Keratinocyte (primary cell): ENCODE measurements at regions not wholly inside any gene's neighbourhood (a gene's known extent, or its start where the extent isn't known, plus 50 kb on each side); places are given as distances from the start of the nearest gene placed in this dataset.

Source experiments
- DNase-seq: peaks from one replicate; pipeline ENCODE4 v3.0.0-alpha.2; 2011; ENCODE audit warnings: low read depth, missing footprints, low spot score
- FAIRE-seq: peaks from 2 replicates; lab custom pipeline; 2011; peaks lifted over from hg19 to GRCh38; lab: Jason Lieb, UNC
- H2AFZ ChIP-seq: 2 replicates; pipeline ENCODE4 v1.6.0; 2012; ENCODE audit warnings: low read length, control low read depth, inconsistent platforms; ENCODE audit not compliant: control insufficient read depth
- H3K27ac ChIP-seq: 2 replicates; pipeline ENCODE4 v1.5.1; 2011; ENCODE audit warnings: low read length; ENCODE audit not compliant: control insufficient read depth, insufficient read depth
- H3K27me3 ChIP-seq: 3 replicates; pipeline ENCODE4 v1.6.0; 2011; ENCODE audit warnings: low read length; ENCODE audit not compliant: control insufficient read depth, insufficient read depth; ENCODE audit errors: extremely low read depth
- H3K36me3 ChIP-seq, 2 experiments: 2 replicates in 1 of 2; 3 replicates in 1 of 2; pipeline ENCODE4 v1.5.1; 2011; ENCODE audit warnings: low read length in 2 of 2, mild to moderate bottlenecking in 1 of 2; ENCODE audit not compliant: control insufficient read depth in 2 of 2, insufficient read depth in 2 of 2; ENCODE audit errors: extremely low read depth in 1 of 2
- H3K4me1 ChIP-seq: 3 replicates; pipeline ENCODE4 v1.5.1; 2011; ENCODE audit warnings: low read length; ENCODE audit not compliant: control insufficient read depth, insufficient read depth; ENCODE audit errors: extremely low read depth
- H3K4me2 ChIP-seq: 3 replicates; pipeline ENCODE4 v1.6.0; 2011; ENCODE audit warnings: low read depth, low read length; ENCODE audit not compliant: control insufficient read depth, insufficient read depth; ENCODE audit errors: extremely low read depth
- H3K4me3 ChIP-seq, 3 experiments: fragments of 200-600 bp in 1 of 3; sonication (generic) in 1 of 3; 2 replicates in 2 of 3; 3 replicates in 1 of 3; pipeline ENCODE4 v1.5.1; 2011 to 2016; ENCODE audit warnings: low read length in 3 of 3, mild to moderate bottlenecking in 3 of 3, control low read depth in 2 of 3, inconsistent platforms in 1 of 3, low read depth in 1 of 3, mixed read lengths in 1 of 3, mixed run types in 1 of 3, moderate library complexity in 1 of 3; ENCODE audit not compliant: control insufficient read depth in 2 of 3, insufficient read depth in 2 of 3; ENCODE audit errors: extremely low read depth in 1 of 3
- H3K79me2 ChIP-seq: 2 replicates; pipeline ENCODE4 v1.6.0; 2012; ENCODE audit warnings: low read length; ENCODE audit not compliant: control insufficient read depth, insufficient read depth
- H3K9ac ChIP-seq: 3 replicates; pipeline ENCODE4 v1.6.0; 2011; ENCODE audit warnings: low read length; ENCODE audit not compliant: control insufficient read depth, insufficient read depth; ENCODE audit errors: extremely low read depth
- H3K9me1 ChIP-seq: 3 replicates; pipeline ENCODE4 v1.6.0; 2011; ENCODE audit warnings: low read length; ENCODE audit not compliant: control insufficient read depth, insufficient read depth; ENCODE audit errors: extremely low read depth
- H3K9me3 ChIP-seq: 2 replicates; pipeline ENCODE4 v1.5.1; 2012; ENCODE audit warnings: low read depth, low read length; ENCODE audit not compliant: control insufficient read depth
- H4K20me1 ChIP-seq: 3 replicates; pipeline ENCODE4 v1.6.0; 2011; ENCODE audit warnings: low read length; ENCODE audit not compliant: control insufficient read depth, insufficient read depth; ENCODE audit errors: extremely low read depth
- EZH2 ChIP-seq: IDR thresholded peaks from one replicate; pipeline ENCODE4 v1.6.1; 2012; ENCODE audit warnings: inconsistent platforms, mild to moderate bottlenecking, low read length, moderate library complexity
- dilution Hi-C: fragments of 300-500 bp; cut with MboI; formaldehyde crosslinking; loops from one replicate; pipeline ENCODE4 v1.7.0; 2020; ENCODE audit warnings: low sequenced_read_pairs; ENCODE audit not compliant: extremely low pct_ligation_motif_present
- TF ChIP-seq, protein P1 (sequence below), 3 experiments: IDR thresholded peaks in 1 of 3; conservative IDR thresholded peaks in 1 of 3; optimal IDR thresholded peaks in 1 of 3; 2 replicates in 2 of 3; 3 replicates in 1 of 3; pipeline versions ENCODE3 to v1.5.1; 2011; ENCODE audit warnings: low read length in 3 of 3, mild to moderate bottlenecking in 3 of 3, moderate library complexity in 2 of 3, control low read depth in 1 of 3, inconsistent platforms in 1 of 3; ENCODE audit not compliant: insufficient read depth in 2 of 3; ENCODE audit errors: extremely low read depth in 1 of 3

DNA sequence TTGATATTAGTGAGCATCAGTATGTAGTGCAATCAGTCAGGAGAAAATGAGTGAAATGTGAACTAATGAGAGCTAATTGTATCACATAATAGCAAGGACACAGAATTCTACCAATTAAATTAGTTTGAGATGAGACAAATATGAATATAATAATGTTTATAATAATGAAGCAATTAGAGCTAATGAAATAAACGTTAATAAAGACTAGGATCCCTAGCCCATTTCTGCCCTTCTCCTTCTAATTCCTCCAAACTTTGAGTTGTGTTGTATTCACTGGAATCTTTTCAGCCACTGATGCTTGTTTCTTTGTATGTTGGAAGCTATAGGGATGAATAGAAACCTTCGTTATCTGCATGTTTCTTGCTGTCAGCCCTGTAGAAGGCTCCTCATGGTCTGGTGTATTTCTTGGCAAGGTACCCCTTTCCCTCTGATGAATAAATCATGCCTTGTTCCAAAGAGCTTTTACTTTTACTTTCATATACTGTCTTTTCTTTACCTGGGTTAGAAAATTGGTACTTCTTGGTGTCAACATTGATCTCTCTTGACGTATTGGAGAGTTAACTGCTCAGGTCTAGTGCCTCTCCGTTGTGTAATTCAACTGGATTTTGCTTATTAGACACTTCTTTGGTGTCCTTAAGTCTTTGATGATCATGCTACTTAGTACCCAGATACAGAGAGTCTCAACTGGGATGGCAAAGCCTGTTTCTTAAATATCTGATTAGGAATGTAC lies 154.8 kb downstream of the PTCSC3 start:
- dilution Hi-C loops = no loop called here
- no peak for FAIRE-seq

DNA sequence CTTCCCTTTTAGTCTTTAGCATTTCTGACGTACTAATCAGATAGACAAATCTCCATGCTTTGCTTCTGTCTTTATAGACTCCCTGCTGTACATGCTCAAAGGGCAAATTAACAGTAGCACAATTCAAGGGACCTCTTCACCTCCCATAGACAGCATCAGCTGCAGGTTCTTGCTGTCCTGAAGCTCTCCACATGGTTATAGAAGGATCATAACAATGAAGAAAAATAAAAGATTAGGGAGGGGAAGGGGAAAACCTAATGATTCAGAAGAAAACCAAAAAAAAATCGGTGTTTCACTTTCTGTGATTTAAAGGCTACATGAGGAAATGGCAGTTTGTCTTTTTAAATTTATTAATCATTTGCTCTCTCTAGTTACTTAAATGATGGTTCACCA lies 155.5 kb downstream of the PTCSC3 start:
- H3K27me3 ChIP-seq = no peaks in the 10 kb centered on the region
- H3K4me2 ChIP-seq = no peak overlapping the region
- no peaks in the 10 kb centered on the region for H3K9me3 ChIP-seq
- H3K79me2 ChIP-seq = no peaks in the 10 kb centered on the region
- TF ChIP-seq, protein P1, sequence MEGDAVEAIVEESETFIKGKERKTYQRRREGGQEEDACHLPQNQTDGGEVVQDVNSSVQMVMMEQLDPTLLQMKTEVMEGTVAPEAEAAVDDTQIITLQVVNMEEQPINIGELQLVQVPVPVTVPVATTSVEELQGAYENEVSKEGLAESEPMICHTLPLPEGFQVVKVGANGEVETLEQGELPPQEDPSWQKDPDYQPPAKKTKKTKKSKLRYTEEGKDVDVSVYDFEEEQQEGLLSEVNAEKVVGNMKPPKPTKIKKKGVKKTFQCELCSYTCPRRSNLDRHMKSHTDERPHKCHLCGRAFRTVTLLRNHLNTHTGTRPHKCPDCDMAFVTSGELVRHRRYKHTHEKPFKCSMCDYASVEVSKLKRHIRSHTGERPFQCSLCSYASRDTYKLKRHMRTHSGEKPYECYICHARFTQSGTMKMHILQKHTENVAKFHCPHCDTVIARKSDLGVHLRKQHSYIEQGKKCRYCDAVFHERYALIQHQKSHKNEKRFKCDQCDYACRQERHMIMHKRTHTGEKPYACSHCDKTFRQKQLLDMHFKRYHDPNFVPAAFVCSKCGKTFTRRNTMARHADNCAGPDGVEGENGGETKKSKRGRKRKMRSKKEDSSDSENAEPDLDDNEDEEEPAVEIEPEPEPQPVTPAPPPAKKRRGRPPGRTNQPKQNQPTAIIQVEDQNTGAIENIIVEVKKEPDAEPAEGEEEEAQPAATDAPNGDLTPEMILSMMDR (optimal IDR thresholded peaks at IDR 0.05 in 1 of 3, IDR thresholded peaks at IDR 0.05 in 1 of 3, conservative IDR thresholded peaks at IDR 0.05 in 1 of 3; ENCODE audit: extremely low read depth in 1 of 3, insufficient read depth in 2 of 3, low read length in 3 of 3) = no peak
- no peak for TF ChIP-seq EZH2
- H3K36me3 ChIP-seq = no peaks in the 10 kb centered on the region
- no peaks in the 10 kb centered on the region for H3K4me1 ChIP-seq
- no peaks in the 10 kb centered on the region for H3K9me1 ChIP-seq
- no peak overlapping the region for H2AFZ ChIP-seq
- no peak overlapping the region for H3K4me3 ChIP-seq
- H4K20me1 ChIP-seq = no peaks in the 10 kb centered on the region
- dilution Hi-C loops = no loop called here
- H3K9ac ChIP-seq = no peak overlapping the region
- DNase-seq (no peak), FAIRE-seq (no peak)
- no peak overlapping the region for H3K27ac ChIP-seq

More for the DNA sequence above, 154.8 kb downstream of the PTCSC3 start:
- Histone ChIP-seq H3K9me1 (no peaks in the 10 kb centered on the region), H3K4me2 (no peak overlapping the region), H3K9ac (no peak overlapping the region), H2AFZ (no peak overlapping the region), H3K9me3 (no peaks in the 10 kb centered on the region), H3K79me2 (no peaks in the 10 kb centered on the region), H4K20me1 (no peaks in the 10 kb centered on the region), H3K4me3 (no peak overlapping the region), H3K36me3 (no peaks in the 10 kb centered on the region), H3K27me3 (no peaks in the 10 kb centered on the region), H3K27ac (no peak overlapping the region), H3K4me1 (no peaks in the 10 kb centered on the region)
- DNase-seq = no peak
- TF ChIP-seq, protein P1 (optimal IDR thresholded peaks at IDR 0.05 in 1 of 3, IDR thresholded peaks at IDR 0.05 in 1 of 3, conservative IDR thresholded peaks at IDR 0.05 in 1 of 3; ENCODE audit: extremely low read depth in 1 of 3, insufficient read depth in 2 of 3, low read length in 3 of 3) = no peak
- no peak for TF ChIP-seq EZH2
